ENCODE measurements at regions not wholly inside any gene's neighbourhood (a gene's known extent, or its start where the extent isn't known, plus 50 kb on each side); places are given as distances from the start of the nearest gene placed in this dataset.

DNA sequence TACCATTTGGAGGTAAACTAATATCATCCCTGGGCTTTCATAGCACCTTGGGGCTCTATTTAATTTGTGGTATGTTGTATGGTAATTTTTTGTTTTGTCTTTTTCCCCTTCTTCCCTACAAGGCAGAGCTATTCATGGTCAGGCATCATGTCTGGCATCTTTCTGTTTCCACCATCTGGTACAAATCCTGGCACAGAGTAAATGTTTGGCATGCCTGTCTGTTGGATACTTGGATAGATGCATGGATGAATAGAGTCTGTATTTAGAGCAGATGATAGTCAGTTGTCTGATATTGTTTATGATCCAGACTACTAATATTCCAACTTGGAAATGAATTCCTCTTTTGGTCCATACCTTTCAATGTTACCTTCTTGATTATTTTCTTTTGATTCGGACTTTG is 139.8 kb downstream of the NEDD1 start:
- TF ChIP-seq, protein P1, sequence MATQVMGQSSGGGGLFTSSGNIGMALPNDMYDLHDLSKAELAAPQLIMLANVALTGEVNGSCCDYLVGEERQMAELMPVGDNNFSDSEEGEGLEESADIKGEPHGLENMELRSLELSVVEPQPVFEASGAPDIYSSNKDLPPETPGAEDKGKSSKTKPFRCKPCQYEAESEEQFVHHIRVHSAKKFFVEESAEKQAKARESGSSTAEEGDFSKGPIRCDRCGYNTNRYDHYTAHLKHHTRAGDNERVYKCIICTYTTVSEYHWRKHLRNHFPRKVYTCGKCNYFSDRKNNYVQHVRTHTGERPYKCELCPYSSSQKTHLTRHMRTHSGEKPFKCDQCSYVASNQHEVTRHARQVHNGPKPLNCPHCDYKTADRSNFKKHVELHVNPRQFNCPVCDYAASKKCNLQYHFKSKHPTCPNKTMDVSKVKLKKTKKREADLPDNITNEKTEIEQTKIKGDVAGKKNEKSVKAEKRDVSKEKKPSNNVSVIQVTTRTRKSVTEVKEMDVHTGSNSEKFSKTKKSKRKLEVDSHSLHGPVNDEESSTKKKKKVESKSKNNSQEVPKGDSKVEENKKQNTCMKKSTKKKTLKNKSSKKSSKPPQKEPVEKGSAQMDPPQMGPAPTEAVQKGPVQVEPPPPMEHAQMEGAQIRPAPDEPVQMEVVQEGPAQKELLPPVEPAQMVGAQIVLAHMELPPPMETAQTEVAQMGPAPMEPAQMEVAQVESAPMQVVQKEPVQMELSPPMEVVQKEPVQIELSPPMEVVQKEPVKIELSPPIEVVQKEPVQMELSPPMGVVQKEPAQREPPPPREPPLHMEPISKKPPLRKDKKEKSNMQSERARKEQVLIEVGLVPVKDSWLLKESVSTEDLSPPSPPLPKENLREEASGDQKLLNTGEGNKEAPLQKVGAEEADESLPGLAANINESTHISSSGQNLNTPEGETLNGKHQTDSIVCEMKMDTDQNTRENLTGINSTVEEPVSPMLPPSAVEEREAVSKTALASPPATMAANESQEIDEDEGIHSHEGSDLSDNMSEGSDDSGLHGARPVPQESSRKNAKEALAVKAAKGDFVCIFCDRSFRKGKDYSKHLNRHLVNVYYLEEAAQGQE (IDR thresholded peaks at IDR 0.05; ENCODE audit: low read depth): no peak
- TF ChIP-seq EZH2 (IDR thresholded peaks at IDR 0.05) (no peak), SIN3A (IDR thresholded peaks at IDR 0.05; ENCODE audit: low read depth) (no peak), POLR2A (IDR thresholded peaks at IDR 0.05; ENCODE audit: borderline replicate concordance, extremely low read depth, insufficient read depth, insufficient read length) (no peak), POLR2AphosphoS5 (IDR thresholded peaks at IDR 0.05; ENCODE audit: low read depth, low read length) (no peak), SP1 (IDR thresholded peaks at IDR 0.05; ENCODE audit: low read depth) (no peak), CEBPB (IDR thresholded peaks at IDR 0.05; ENCODE audit: low read depth) (no peak), JUND (IDR thresholded peaks at IDR 0.05) (no peak), EZH2phosphoT487 (IDR thresholded peaks at IDR 0.05; ENCODE audit: borderline replicate concordance) (no peak)
- TF ChIP-seq, protein P2, sequence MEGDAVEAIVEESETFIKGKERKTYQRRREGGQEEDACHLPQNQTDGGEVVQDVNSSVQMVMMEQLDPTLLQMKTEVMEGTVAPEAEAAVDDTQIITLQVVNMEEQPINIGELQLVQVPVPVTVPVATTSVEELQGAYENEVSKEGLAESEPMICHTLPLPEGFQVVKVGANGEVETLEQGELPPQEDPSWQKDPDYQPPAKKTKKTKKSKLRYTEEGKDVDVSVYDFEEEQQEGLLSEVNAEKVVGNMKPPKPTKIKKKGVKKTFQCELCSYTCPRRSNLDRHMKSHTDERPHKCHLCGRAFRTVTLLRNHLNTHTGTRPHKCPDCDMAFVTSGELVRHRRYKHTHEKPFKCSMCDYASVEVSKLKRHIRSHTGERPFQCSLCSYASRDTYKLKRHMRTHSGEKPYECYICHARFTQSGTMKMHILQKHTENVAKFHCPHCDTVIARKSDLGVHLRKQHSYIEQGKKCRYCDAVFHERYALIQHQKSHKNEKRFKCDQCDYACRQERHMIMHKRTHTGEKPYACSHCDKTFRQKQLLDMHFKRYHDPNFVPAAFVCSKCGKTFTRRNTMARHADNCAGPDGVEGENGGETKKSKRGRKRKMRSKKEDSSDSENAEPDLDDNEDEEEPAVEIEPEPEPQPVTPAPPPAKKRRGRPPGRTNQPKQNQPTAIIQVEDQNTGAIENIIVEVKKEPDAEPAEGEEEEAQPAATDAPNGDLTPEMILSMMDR (IDR thresholded peaks at IDR 0.05 in 2 of 3, conservative IDR thresholded peaks at IDR 0.05 in 1 of 3; ENCODE audit: borderline replicate concordance in 1 of 3, insufficient read depth in 1 of 3, low read depth in 2 of 3, low read length in 2 of 3): no peak
- TF ChIP-seq, protein P3, sequence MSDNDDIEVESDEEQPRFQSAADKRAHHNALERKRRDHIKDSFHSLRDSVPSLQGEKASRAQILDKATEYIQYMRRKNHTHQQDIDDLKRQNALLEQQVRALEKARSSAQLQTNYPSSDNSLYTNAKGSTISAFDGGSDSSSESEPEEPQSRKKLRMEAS (IDR thresholded peaks at IDR 0.05): no peak
- TF ChIP-seq, protein P4, sequence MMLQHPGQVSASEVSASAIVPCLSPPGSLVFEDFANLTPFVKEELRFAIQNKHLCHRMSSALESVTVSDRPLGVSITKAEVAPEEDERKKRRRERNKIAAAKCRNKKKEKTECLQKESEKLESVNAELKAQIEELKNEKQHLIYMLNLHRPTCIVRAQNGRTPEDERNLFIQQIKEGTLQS (IDR thresholded peaks at IDR 0.05): no peak

Measured in HCT116 (cell line).